Activated T-helper 1 cell treated with anti-CD3 and anti-CD28 coated beads, Interleukin-12 subunit alpha, Interleukin-12 subunit beta, Interleukin-2, Interleukin-4 antibody, amounts not matched to agents 30 ng/mL and 10 ng/mL and 1 ng/mL, durations not matched to agents 14 hours and 24 hours and 36 hours (primary cell): ENCODE measurements at regions not wholly inside any gene's neighbourhood (a gene's known extent, or its start where the extent isn't known, plus 50 kb on each side); places are given as distances from the start of the nearest gene placed in this dataset.
"Not testable (repeated sequence)": the region's sequence is repeated elsewhere in the genome, so short reads cannot be mapped to it uniquely, and the experiment has no call there.

Source experiments
- DNase-seq: peaks from one replicate; pipeline ENCODE4 v3.0.0; 2021; ENCODE audit warnings: low spot score
- H3K27ac Mint-ChIP-seq: one replicate; pipeline ENCODE4 v1.8.0; 2021; ENCODE audit warnings: mild to moderate bottlenecking, mixed read lengths
- H3K27me3 Mint-ChIP-seq: one replicate; pipeline ENCODE4 v1.8.0; 2022; ENCODE audit warnings: mild to moderate bottlenecking, moderate library complexity, mixed read lengths; ENCODE audit not compliant: insufficient read depth
- H3K36me3 Mint-ChIP-seq: one replicate; pipeline ENCODE4 v1.8.0; 2021; ENCODE audit warnings: low read depth, mixed read lengths
- H3K4me1 Mint-ChIP-seq: one replicate; pipeline ENCODE4 v1.8.0; 2021; ENCODE audit warnings: low read depth, mixed read lengths
- H3K4me3 Mint-ChIP-seq: one replicate; pipeline ENCODE4 v1.8.0; 2021; ENCODE audit warnings: mild to moderate bottlenecking, moderate library complexity, mixed read lengths
- H3K9me3 Mint-ChIP-seq: one replicate; pipeline ENCODE4 v1.8.0; 2021; ENCODE audit warnings: mixed read lengths
- intact Hi-C: fragments of 100-400 bp; cut with micrococcal nuclease; formaldehyde crosslinking; loops from one replicate; pipeline ENCODE4 v1.15.1; 2024

GRCh38 chr4:9556076-9556475 is 111.9 kb downstream of the DEFB131A start:
- H3K36me3 Mint-ChIP-seq, H3K9me3 Mint-ChIP-seq, intact Hi-C loops, H3K27ac Mint-ChIP-seq, DNase-seq, H3K4me3 Mint-ChIP-seq, H3K27me3 Mint-ChIP-seq, H3K4me1 Mint-ChIP-seq: not testable (repeated sequence)

- H3K36me3 Mint-ChIP-seq, intact Hi-C loops, H3K9me3 Mint-ChIP-seq, H3K4me1 Mint-ChIP-seq, H3K4me3 Mint-ChIP-seq, DNase-seq, H3K27me3 Mint-ChIP-seq, H3K27ac Mint-ChIP-seq: not testable (repeated sequence)
Measured at GRCh38 chr4:9577869-9578268, 133.7 kb downstream of the DEFB131A start.

GRCh38 chr4:9582880-9583279 is 138.7 kb downstream of the DEFB131A start:
- H3K36me3 Mint-ChIP-seq, H3K27ac Mint-ChIP-seq, intact Hi-C loops, H3K9me3 Mint-ChIP-seq, DNase-seq, H3K27me3 Mint-ChIP-seq, H3K4me1 Mint-ChIP-seq, H3K4me3 Mint-ChIP-seq: not testable (repeated sequence)

- H3K4me3 Mint-ChIP-seq, result no peak overlapping the region
- no peaks in the 10 kb centered on the region for H3K4me1 Mint-ChIP-seq
- peaks cover 2% of the 10 kb centered on the region for H3K36me3 Mint-ChIP-seq
- intact Hi-C loops, result no loop called here
- H3K27me3 Mint-ChIP-seq, result no peaks in the 10 kb centered on the region
- no peak overlapping the region for H3K27ac Mint-ChIP-seq
- no peaks in the 10 kb centered on the region for H3K9me3 Mint-ChIP-seq
- DNase-seq, result no peak
Measured at GRCh38 chr4:9592010-9592409, 147.8 kb downstream of the DEFB131A start.

GRCh38 chr4:9594948-9595347 is 150.7 kb downstream of the DEFB131A start:
- intact Hi-C loops, result no loop called here
- Mint-ChIP-seq H3K27ac (no peak overlapping the region), H3K4me3 (no peak overlapping the region), H3K9me3 (no peaks in the 10 kb centered on the region), H3K27me3 (no peaks in the 10 kb centered on the region), H3K4me1 (no peaks in the 10 kb centered on the region), H3K36me3 (peaks cover 2% of the 10 kb centered on the region)
- DNase-seq, result no peak

GRCh38 chr4:9595531-9595930 is 151.3 kb downstream of the DEFB131A start:
- DNase-seq, H3K9me3 Mint-ChIP-seq, H3K27me3 Mint-ChIP-seq, H3K4me1 Mint-ChIP-seq, intact Hi-C loops, H3K27ac Mint-ChIP-seq, H3K36me3 Mint-ChIP-seq, H3K4me3 Mint-ChIP-seq: not testable (repeated sequence)

GRCh38 chr4:9599266-9599665 is 155.1 kb downstream of the DEFB131A start:
- H3K9me3 Mint-ChIP-seq, result no peaks in the 10 kb centered on the region
- H3K36me3 Mint-ChIP-seq, result peaks cover 2% of the 10 kb centered on the region
- no peak overlapping the region for H3K4me3 Mint-ChIP-seq
- peaks cover 6% of the 10 kb centered on the region for H3K27me3 Mint-ChIP-seq
- no peak for DNase-seq
- H3K27ac Mint-ChIP-seq, result no peak overlapping the region
- peaks cover 28% of the 10 kb centered on the region for H3K4me1 Mint-ChIP-seq
- intact Hi-C loops, result no loop called here

- Mint-ChIP-seq H3K36me3 (peaks cover 2% of the 10 kb centered on the region), H3K9me3 (no peaks in the 10 kb centered on the region), H3K4me3 (no peak overlapping the region), H3K27ac (no peak overlapping the region), H3K27me3 (peaks cover 6% of the 10 kb centered on the region), H3K4me1 (peaks cover 38% of the 10 kb centered on the region)
- intact Hi-C loops, result loop anchor here (10.0 kb wide), 2 partner anchors 415 to 515 kb away; partner anchors contain the start of gene WDR1
- DNase-seq, result no peak
Measured at GRCh38 chr4:9600246-9600645, 156.0 kb downstream of the DEFB131A start.

GRCh38 chr4:9602389-9602914 is 158.2 kb downstream of the DEFB131A start:
- H3K27ac Mint-ChIP-seq, result no peak overlapping the region

GRCh38 chr4:9604031-9604892 is 160.0 kb downstream of the DEFB131A start:
- H3K27ac Mint-ChIP-seq, result peak overlapping the region; percentile 98
- H3K4me1 Mint-ChIP-seq, result peaks cover 54% of the 10 kb centered on the region

More at GRCh38 chr4:9602389-9602914, 158.2 kb downstream of the DEFB131A start:
- Mint-ChIP-seq H3K27me3 (peaks cover 6% of the 10 kb centered on the region), H3K4me1 (peaks cover 47% of the 10 kb centered on the region), H3K9me3 (no peaks in the 10 kb centered on the region), H3K4me3 (peak overlapping the region; percentile 20), H3K36me3 (no peaks in the 10 kb centered on the region)
- intact Hi-C loops, result loop anchor here (10.0 kb wide), 2 partner anchors 412 to 512 kb away; partner anchors contain the start of gene WDR1
- DNase-seq, result no peak

GRCh38 chr4:9604893-9605190 is 160.6 kb downstream of the DEFB131A start:
- Mint-ChIP-seq H3K4me3 (peak overlapping the region; percentile 85), H3K27ac (peak overlapping the region; percentile 98), H3K4me1 (peaks cover 54% of the 10 kb centered on the region)
- intact Hi-C loops, result loop anchor here (2.0 to 10.0 kb wide), 3 partner anchors 72 to 510 kb away; partner anchors contain the start of gene WDR1
- DNase-seq, result peak; percentile 17
- not testable (repeated sequence) for H3K9me3 Mint-ChIP-seq, H3K27me3 Mint-ChIP-seq, H3K36me3 Mint-ChIP-seq

More at GRCh38 chr4:9604031-9604892, 160.0 kb downstream of the DEFB131A start:
- H3K36me3 Mint-ChIP-seq, H3K27me3 Mint-ChIP-seq, H3K9me3 Mint-ChIP-seq: not testable (repeated sequence)
- intact Hi-C loops, result loop anchor here (2.0 to 10.0 kb wide), 3 partner anchors 71 to 511 kb away; partner anchors contain the start of gene WDR1
- peak overlapping the region; percentile 85 for H3K4me3 Mint-ChIP-seq
- peak; percentile 44 for DNase-seq

GRCh38 chr4:9608300-9608699 is 164.1 kb downstream of the DEFB131A start:
- H3K27ac Mint-ChIP-seq, result no peak overlapping the region
- H3K4me3 Mint-ChIP-seq, result no peak overlapping the region
- intact Hi-C loops, result loop anchor here (10.0 kb wide), 2 partner anchors 407 to 507 kb away; partner anchors contain the start of gene WDR1
- DNase-seq, result no peak
- no peaks in the 10 kb centered on the region for H3K36me3 Mint-ChIP-seq
- H3K9me3 Mint-ChIP-seq, result no peaks in the 10 kb centered on the region
- H3K27me3 Mint-ChIP-seq, result peaks cover 2% of the 10 kb centered on the region
- H3K4me1 Mint-ChIP-seq, result peaks cover 35% of the 10 kb centered on the region

GRCh38 chr4:9610321-9610720 is 166.1 kb downstream of the DEFB131A start:
- H3K4me3 Mint-ChIP-seq, DNase-seq, H3K27me3 Mint-ChIP-seq, intact Hi-C loops, H3K9me3 Mint-ChIP-seq, H3K27ac Mint-ChIP-seq, H3K36me3 Mint-ChIP-seq: not testable (repeated sequence)
- H3K4me1 Mint-ChIP-seq, result peaks cover 16% of the 10 kb centered on the region
